Osteoblast (primary cell): ENCODE measurements at regions not wholly inside any gene's neighbourhood (a gene's known extent, or its start where the extent isn't known, plus 50 kb on each side); places are given as distances from the start of the nearest gene placed in this dataset.

Experiments
- DNase-seq: peaks from one replicate; pipeline ENCODE4 v3.0.0; 2011; ENCODE audit warnings: low spot score, mixed read lengths; ENCODE audit not compliant: insufficient read length; ENCODE audit errors: missing footprints
- H2AFZ ChIP-seq: 2 replicates; pipeline ENCODE4 v1.6.0; 2011; ENCODE audit warnings: mild to moderate bottlenecking, low read length
- H3K27ac ChIP-seq: 2 replicates; pipeline ENCODE4 v1.5.1; 2011; ENCODE audit warnings: mild to moderate bottlenecking, low read depth, low read length, moderate library complexity
- H3K27me3 ChIP-seq: 2 replicates; pipeline ENCODE4 v1.6.0; 2012; ENCODE audit warnings: mild to moderate bottlenecking, control low read depth, inconsistent platforms, low read length, moderate library complexity; ENCODE audit not compliant: insufficient read depth
- H3K36me3 ChIP-seq: 2 replicates; pipeline ENCODE4 v1.5.1; 2011; ENCODE audit warnings: mild to moderate bottlenecking, low read length, control low read depth, moderate library complexity; ENCODE audit not compliant: insufficient read depth
- H3K4me1 ChIP-seq: 2 replicates; pipeline ENCODE4 v1.5.1; 2011; ENCODE audit warnings: mild to moderate bottlenecking, low read length, control low read depth, moderate library complexity; ENCODE audit not compliant: insufficient read depth
- H3K4me2 ChIP-seq: 2 replicates; pipeline ENCODE4 v1.6.0; 2011; ENCODE audit warnings: mild to moderate bottlenecking, low read length; ENCODE audit not compliant: insufficient read depth
- H3K4me3 ChIP-seq: fragments of 200-600 bp; sonication (generic); 3 replicates; pipeline ENCODE4 v1.5.1; 2012; ENCODE audit warnings: mild to moderate bottlenecking, low read length, inconsistent platforms; ENCODE audit not compliant: insufficient read depth
- H3K79me2 ChIP-seq: 2 replicates; pipeline ENCODE4 v1.6.0; 2012; ENCODE audit warnings: mild to moderate bottlenecking, low read length, control low read depth, inconsistent platforms; ENCODE audit not compliant: insufficient read depth
- H3K9me3 ChIP-seq: 2 replicates; pipeline ENCODE4 v1.5.1; 2011; ENCODE audit warnings: low read depth, low read length, control low read depth
- H4K20me1 ChIP-seq: 2 replicates; pipeline ENCODE4 v1.6.0; 2012; ENCODE audit warnings: mild to moderate bottlenecking, low read length, control low read depth; ENCODE audit not compliant: insufficient read depth
- CTCF ChIP-seq: IDR thresholded peaks from 2 replicates; pipeline ENCODE4 v1.5.1; 2011; ENCODE audit warnings: mild to moderate bottlenecking, low read depth, low read length, moderate library complexity; ENCODE audit errors: extremely low read depth

- no peaks in the 10 kb centered on the region for H3K9me3 ChIP-seq
- H3K4me3 ChIP-seq: no peak overlapping the region
- H3K79me2 ChIP-seq: no peaks in the 10 kb centered on the region
- H3K27me3 ChIP-seq: peaks cover 10% of the 10 kb centered on the region
- TF ChIP-seq CTCF: no peak
- H3K4me1 ChIP-seq: no peaks in the 10 kb centered on the region
- H3K36me3 ChIP-seq: no peaks in the 10 kb centered on the region
- H2AFZ ChIP-seq: no peak overlapping the region
- DNase-seq: no peak
- no peak overlapping the region for H3K27ac ChIP-seq
- H4K20me1 ChIP-seq: no peaks in the 10 kb centered on the region
- no peak overlapping the region for H3K4me2 ChIP-seq
These were observed 59.7 kb upstream of the DHX40 start for GRCh38 chr17:59505610-59506276.

- H3K79me2 ChIP-seq: no peaks in the 10 kb centered on the region
- no peak for TF ChIP-seq CTCF
- no peaks in the 10 kb centered on the region for H3K4me1 ChIP-seq
- peak; percentile 18 for DNase-seq
- peak overlapping the region; percentile 11 for H2AFZ ChIP-seq
- H3K4me2 ChIP-seq: peak overlapping the region; percentile 15
- no peak overlapping the region for H3K4me3 ChIP-seq
- no peak overlapping the region for H3K27ac ChIP-seq
- no peaks in the 10 kb centered on the region for H4K20me1 ChIP-seq
- no peaks in the 10 kb centered on the region for H3K9me3 ChIP-seq
- peaks cover 4% of the 10 kb centered on the region for H3K27me3 ChIP-seq
- no peaks in the 10 kb centered on the region for H3K36me3 ChIP-seq
These were observed 58.3 kb upstream of the DHX40 start for GRCh38 chr17:59506894-59507726.

GRCh38 chr17:59508999-59509625 is 56.3 kb upstream of the DHX40 start:
- H3K9me3 ChIP-seq: no peaks in the 10 kb centered on the region
- H3K36me3 ChIP-seq: no peaks in the 10 kb centered on the region
- H3K4me1 ChIP-seq: no peaks in the 10 kb centered on the region
- H3K27ac ChIP-seq: no peak overlapping the region
- no peaks in the 10 kb centered on the region for H4K20me1 ChIP-seq
- no peak overlapping the region for H3K4me3 ChIP-seq
- no peak overlapping the region for H2AFZ ChIP-seq
- H3K4me2 ChIP-seq: no peak overlapping the region
- H3K79me2 ChIP-seq: no peaks in the 10 kb centered on the region
- no peak for DNase-seq
- H3K27me3 ChIP-seq: no peaks in the 10 kb centered on the region
- no peak for TF ChIP-seq CTCF

GRCh38 chr17:59510611-59511010 is 54.8 kb upstream of the DHX40 start:
- H3K4me1 ChIP-seq: no peaks in the 10 kb centered on the region
- H3K4me2 ChIP-seq: no peak overlapping the region
- no peaks in the 10 kb centered on the region for H3K79me2 ChIP-seq
- no peak overlapping the region for H3K4me3 ChIP-seq
- H4K20me1 ChIP-seq: no peaks in the 10 kb centered on the region
- TF ChIP-seq CTCF: no peak
- no peak for DNase-seq
- H3K27me3 ChIP-seq: no peaks in the 10 kb centered on the region
- no peaks in the 10 kb centered on the region for H3K9me3 ChIP-seq
- H2AFZ ChIP-seq: no peak overlapping the region
- no peak overlapping the region for H3K27ac ChIP-seq
- no peaks in the 10 kb centered on the region for H3K36me3 ChIP-seq
